NCI-H1930 (cell line): ENCODE measurements at regions not wholly inside any gene's neighbourhood (a gene's known extent, or its start where the extent isn't known, plus 50 kb on each side); places are given as distances from the start of the nearest gene placed in this dataset.

Experiments
- DNase-seq, 2 experiments: peaks; one replicate each; lab custom pipeline; 2025; lab: John Stamatoyannopoulos, UW

DNA sequence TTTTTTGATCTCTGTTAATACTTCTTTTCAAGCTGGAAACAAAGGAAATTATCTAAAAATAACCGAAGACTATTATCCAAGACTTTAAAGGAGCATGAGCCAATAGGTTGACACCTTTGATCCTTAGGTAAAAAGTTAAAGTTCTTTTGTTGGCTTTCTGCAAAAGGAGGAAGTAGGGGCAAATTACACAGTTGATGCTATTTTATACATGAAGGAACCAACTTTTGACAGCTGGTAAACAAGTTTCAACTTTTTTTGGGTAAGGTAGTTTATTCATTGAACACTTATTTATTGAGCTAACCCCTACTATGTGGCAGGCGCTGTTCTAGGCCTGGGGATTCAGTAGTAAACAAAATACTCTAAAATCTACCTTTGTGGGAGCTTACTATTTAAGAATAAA is 66.6 kb upstream of the ZEB2 start:
- no peak for DNase-seq

DNA sequence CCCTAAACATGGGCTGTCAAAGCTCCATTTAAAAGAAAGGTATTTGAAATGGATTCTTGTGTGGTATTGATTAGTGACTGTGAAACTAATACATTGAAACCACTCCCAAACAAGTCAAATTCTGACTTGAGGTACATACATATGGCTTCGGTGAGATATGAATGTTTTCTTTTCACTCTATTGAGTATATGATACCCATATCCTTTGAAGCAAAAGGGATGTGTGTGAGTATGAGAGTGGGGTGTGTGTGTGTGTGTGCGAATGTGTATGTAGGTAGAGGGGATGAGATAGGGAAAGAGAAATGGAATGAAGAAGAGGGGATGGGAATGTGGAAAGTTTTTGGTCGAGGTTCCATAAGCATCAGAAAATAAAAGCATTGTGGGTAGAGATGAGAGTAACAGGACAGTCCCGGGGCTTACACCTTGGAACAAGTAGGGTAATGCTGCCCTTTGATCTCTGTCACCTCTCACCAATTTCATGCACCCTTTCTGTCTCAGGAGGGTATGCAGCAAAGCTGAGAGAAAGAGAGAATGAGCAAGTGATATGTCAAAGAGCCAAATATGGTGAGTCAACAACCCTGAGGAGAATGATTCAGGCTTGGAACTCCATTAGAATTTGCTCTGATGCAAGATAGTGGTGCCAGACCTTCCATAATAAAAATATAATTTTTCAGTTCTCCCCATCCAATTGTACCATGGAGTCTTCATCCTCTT is 64.0 kb upstream of the ZEB2 start:
- DNase-seq: no peak

DNA sequence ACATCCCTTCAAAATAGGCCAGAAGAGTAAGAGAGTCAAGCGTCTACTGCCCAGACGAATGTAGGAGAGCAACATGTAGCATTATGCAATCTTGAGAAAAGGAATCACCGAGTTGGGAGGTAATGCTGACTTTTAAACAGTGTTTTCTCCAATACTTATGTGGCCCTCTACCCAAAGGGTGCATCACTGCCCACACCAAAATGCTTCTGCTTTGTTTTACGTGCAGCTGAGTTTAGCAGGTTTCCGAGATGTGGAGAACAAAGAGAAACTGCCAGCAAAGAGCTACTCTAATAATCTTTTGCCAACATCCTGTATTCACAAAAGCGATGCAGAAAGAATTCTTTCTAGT is 63.4 kb upstream of the ZEB2 start:
- DNase-seq: no peak

DNA sequence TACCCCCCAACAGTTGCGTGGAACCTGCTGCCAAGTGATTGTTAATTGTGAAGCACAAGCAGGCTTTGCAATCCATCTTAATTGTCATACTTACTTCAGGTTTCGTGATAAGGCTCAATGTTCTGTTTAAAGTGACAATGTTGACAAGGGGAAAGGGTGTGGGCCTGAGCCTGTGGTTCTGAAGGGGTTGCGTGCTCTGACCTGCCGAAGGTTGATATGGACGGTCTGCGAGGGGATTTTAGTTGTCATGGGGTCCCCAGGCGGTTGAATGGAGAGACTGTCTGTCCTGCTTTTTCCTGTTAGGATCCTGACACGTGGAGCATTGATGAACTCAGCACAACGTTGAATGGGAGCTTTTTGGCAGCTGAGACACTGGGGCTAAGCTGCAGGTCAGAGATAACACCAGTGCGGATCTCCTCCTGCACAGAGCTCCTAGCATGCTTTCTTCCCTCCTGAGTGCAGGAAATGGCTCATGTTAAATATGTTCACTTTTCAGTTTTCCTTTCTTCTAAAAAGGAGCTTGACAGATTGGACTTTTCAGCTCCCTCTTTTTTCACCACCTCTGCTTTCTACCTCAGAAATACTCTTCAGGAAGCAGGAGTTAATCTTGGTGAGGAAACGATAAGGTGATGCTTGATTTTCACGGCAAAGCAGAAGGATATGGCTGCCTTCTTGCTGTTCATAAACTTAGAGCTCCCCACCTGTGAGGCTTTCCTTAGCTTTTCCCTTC is 62.9 kb upstream of the ZEB2 start:
- DNase-seq: no peak

DNA sequence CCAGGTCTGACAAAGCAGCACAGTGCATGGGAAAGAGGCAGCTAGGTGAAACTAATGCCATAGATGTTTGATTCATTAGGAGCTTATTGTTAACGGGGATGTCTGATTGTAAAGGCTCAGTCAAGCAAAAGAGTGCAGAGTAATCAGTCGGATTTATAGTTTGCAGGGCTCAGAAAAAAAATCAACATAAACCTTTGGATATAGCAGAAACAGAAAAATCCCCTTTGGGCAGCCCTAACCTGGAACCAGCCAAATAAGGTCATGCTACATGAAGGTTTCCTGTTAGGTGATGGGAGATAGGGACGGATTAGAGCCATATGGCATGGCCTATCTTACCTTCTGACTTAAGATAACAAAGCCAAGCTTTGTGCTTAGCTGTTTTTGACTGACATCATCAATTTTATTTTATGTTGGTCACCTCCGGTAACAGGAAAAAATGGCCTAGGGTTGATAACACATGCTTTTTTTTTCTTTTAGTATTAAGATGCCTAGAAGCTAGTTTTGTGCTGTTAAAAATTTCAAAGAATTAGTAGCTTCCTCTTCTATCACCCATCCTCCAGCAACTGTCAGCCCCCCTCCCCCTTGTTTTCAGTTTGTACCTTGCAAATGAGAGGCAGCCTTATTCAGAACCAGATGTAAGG is 60.7 kb upstream of the ZEB2 start:
- no peak for DNase-seq

DNA sequence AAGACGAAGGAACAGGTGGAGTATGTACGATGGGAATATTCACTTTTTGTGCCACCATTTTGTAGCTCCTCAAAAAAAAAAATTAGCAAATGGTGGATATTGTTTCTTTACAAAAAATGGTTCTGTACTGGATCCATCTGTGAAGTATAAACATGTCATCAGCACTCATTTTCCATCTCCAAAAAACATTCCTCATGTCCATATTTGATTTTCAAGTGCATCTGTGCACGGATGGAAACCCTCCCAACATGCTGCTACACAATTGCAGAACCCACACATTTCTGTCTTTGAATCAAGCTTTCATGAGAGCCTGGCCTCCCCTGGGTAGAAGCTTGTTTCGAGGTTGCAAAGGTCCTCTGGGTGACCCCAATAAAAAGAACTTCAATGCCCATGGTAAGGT is 59.6 kb upstream of the ZEB2 start:
- DNase-seq: no peak

DNA sequence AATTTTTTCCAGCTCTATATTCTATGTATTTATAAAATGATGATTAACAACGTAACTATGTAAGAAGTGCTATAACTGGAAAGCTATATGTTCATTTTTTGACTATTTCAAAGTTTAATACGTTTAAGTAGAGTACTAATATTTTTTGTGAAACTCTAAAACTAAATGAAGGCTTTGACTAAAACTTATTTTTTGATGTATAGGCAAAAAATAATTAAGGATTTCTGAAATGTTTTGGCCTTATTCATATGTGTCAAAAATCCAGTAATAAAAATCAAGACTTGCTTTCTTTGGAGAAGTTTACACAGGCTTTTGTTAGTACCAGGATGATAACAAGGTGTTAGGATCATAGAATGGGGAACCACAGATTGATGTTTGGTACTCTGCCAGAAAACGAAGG is 58.2 kb upstream of the ZEB2 start:
- DNase-seq: no peak

DNA sequence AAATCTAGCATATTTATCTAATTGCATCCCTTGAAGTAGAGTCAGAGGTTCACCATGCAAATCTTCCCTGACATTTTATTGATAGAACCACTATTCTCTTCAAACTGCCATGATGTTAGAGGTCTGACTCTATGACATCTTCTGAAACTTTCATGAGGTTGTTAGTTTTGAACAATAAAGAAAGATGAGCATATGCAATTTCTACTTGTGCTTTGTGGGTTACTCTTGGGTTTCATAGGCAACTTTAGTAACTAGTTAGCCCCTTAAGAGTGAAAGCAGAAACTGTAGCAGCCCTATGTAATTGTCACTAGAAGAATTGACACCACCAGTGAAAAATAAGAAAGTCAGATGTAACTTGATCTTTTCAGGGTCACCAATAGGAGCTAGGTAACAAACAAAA is 53.1 kb upstream of the ZEB2 start:
- no peak for DNase-seq

DNA sequence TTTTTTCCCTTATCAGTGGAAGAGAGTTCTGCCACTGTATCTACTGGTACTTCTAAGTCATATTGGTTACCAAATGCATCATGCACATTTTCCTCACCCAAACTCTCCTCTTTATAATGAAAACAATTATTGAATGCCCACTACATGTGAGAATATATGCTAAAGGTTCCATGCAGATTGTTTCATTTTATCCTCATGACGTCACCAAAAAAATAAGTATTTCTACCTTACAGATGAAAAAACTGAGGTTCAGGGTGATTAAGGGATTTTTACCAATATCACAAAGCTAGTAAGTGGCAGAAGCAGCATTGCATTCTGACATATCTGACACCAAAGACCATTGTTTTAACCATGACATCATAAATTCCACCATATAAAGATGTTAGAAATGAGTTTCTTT is 51.9 kb upstream of the ZEB2 start:
- no peak for DNase-seq

DNA sequence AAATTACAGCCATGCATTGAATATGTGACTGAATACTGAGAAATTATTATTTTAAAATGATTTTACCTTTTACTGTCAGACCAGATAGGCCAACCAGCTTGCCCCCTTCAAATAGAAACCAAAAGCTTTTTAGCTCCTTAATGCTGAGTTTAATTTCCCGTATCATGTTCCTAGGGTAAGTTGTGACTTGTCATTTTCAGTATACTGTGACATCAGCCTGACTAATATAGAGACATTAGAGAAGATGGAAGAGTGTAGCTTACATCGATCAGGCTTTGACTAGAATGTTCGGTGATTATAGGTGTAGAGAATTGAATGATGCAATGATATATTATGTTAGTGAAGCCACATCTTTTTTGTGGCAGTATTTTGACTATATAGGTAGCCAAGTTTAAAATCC is 50.6 kb upstream of the ZEB2 start:
- DNase-seq: no peak
